ENCODE measurements at regions not wholly inside any gene's neighbourhood (a gene's known extent, or its start where the extent isn't known, plus 50 kb on each side); places are given as distances from the start of the nearest gene placed in this dataset.

- Histone ChIP-seq H3K9me3 (no peaks in the 10 kb centered on the region), H3K4me3 (no peak overlapping the region), H3K4me1 (ENCODE audit: low read depth) (no peaks in the 10 kb centered on the region), H3K36me3 (ENCODE audit: low read depth) (no peaks in the 10 kb centered on the region)
- TF ChIP-seq CTCF (IDR thresholded peaks at IDR 0.05) = no peak
- no peak for ATAC-seq
- DNase-seq = no peak
- intact Hi-C loops (cut with DNase I, micrococcal nuclease) = no loop called here
Measured at GRCh38 chr6:88216182-88216581, 50.0 kb upstream of the CNR1 start.
